ENCODE measurements at regions not wholly inside any gene's neighbourhood (a gene's known extent, or its start where the extent isn't known, plus 50 kb on each side); places are given as distances from the start of the nearest gene placed in this dataset.

- no peak for TF ChIP-seq CTCF (IDR thresholded peaks at IDR 0.05; ENCODE audit: borderline replicate concordance, extremely low read depth, low read length, poor library complexity, severe bottlenecking)
- no peak for TF ChIP-seq EZH2 (IDR thresholded peaks at IDR 0.05; ENCODE audit: borderline replicate concordance, low read depth, low read length, severe bottlenecking)
Measured at GRCh38 chr9:124122321-124122720, 110.8 kb downstream of the LHX2 start.
